C4-2B (cell line): ENCODE measurements at regions not wholly inside any gene's neighbourhood (a gene's known extent, or its start where the extent isn't known, plus 50 kb on each side); places are given as distances from the start of the nearest gene placed in this dataset.

Source experiments
- ZFX ChIP-seq: fragments of 450-650 bp; IDR thresholded peaks from 2 replicates; pipeline ENCODE4 v1.6.1; 2017
- TF ChIP-seq, protein P1 (sequence below): fragments of 450-650 bp; conservative IDR thresholded peaks from 2 replicates; pipeline ENCODE4 v1.5.1; 2017; ENCODE audit warnings: mild to moderate bottlenecking

DNA sequence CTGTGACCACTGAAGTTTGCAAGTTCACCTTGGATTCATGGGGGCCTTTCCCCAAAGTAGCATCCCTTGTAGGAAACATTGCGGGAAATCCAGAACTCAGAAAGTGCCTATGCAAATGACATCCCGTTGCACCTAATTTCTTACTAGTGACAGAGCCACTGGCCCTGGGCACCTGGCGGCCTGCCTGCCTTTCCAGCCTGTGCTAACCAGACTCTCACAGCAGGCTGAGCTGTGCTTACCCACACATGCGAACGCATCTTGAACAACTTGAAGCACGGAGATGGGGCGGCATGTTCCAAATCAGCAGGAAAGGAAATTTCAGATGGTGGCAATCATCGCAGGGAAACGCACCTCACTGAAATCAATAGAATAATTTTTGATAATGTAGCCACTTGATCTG, 405.8 kb downstream of the TMEM182 start:
- TF ChIP-seq, protein P1, sequence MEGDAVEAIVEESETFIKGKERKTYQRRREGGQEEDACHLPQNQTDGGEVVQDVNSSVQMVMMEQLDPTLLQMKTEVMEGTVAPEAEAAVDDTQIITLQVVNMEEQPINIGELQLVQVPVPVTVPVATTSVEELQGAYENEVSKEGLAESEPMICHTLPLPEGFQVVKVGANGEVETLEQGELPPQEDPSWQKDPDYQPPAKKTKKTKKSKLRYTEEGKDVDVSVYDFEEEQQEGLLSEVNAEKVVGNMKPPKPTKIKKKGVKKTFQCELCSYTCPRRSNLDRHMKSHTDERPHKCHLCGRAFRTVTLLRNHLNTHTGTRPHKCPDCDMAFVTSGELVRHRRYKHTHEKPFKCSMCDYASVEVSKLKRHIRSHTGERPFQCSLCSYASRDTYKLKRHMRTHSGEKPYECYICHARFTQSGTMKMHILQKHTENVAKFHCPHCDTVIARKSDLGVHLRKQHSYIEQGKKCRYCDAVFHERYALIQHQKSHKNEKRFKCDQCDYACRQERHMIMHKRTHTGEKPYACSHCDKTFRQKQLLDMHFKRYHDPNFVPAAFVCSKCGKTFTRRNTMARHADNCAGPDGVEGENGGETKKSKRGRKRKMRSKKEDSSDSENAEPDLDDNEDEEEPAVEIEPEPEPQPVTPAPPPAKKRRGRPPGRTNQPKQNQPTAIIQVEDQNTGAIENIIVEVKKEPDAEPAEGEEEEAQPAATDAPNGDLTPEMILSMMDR: no peak
- no peak for TF ChIP-seq ZFX
